ENCODE measurements at regions not wholly inside any gene's neighbourhood (a gene's known extent, or its start where the extent isn't known, plus 50 kb on each side); places are given as distances from the start of the nearest gene placed in this dataset.

DNA sequence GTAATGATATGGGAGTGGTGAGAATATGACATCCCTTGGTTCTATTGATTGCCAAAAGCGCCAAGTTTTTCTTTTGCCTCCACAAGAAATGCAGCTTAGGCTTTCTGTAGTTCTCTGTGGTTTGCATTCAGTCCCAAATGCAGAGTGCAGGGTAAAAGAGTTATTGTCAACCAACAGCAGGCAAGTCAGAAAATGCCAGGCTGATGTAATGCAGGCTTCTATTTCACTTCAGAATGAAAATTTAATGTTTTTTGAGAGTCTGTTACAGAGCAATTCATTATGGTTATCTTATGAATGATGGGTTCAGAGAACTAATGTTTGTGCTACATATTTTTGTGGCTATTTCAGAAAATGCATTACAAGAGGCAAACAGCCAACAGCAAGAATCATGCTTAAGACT is 293.5 kb downstream of the CENPW start:
- no peak for TF ChIP-seq POLR2A (IDR thresholded peaks at IDR 0.05)
- TF ChIP-seq, protein P1, sequence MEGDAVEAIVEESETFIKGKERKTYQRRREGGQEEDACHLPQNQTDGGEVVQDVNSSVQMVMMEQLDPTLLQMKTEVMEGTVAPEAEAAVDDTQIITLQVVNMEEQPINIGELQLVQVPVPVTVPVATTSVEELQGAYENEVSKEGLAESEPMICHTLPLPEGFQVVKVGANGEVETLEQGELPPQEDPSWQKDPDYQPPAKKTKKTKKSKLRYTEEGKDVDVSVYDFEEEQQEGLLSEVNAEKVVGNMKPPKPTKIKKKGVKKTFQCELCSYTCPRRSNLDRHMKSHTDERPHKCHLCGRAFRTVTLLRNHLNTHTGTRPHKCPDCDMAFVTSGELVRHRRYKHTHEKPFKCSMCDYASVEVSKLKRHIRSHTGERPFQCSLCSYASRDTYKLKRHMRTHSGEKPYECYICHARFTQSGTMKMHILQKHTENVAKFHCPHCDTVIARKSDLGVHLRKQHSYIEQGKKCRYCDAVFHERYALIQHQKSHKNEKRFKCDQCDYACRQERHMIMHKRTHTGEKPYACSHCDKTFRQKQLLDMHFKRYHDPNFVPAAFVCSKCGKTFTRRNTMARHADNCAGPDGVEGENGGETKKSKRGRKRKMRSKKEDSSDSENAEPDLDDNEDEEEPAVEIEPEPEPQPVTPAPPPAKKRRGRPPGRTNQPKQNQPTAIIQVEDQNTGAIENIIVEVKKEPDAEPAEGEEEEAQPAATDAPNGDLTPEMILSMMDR (IDR thresholded peaks at IDR 0.05) = no peak

All from body of pancreas (tissue), 4 donors.